DMS53 treated with DMSO at 0.1 percent for 48 hours (cell line): ENCODE measurements at regions not wholly inside any gene's neighbourhood (a gene's known extent, or its start where the extent isn't known, plus 50 kb on each side); places are given as distances from the start of the nearest gene placed in this dataset.

Experiments
- DNase-seq: peaks from one replicate; lab custom pipeline; 2025; ENCODE audit not compliant: unreplicated experiment; lab: John Stamatoyannopoulos, UW

DNA sequence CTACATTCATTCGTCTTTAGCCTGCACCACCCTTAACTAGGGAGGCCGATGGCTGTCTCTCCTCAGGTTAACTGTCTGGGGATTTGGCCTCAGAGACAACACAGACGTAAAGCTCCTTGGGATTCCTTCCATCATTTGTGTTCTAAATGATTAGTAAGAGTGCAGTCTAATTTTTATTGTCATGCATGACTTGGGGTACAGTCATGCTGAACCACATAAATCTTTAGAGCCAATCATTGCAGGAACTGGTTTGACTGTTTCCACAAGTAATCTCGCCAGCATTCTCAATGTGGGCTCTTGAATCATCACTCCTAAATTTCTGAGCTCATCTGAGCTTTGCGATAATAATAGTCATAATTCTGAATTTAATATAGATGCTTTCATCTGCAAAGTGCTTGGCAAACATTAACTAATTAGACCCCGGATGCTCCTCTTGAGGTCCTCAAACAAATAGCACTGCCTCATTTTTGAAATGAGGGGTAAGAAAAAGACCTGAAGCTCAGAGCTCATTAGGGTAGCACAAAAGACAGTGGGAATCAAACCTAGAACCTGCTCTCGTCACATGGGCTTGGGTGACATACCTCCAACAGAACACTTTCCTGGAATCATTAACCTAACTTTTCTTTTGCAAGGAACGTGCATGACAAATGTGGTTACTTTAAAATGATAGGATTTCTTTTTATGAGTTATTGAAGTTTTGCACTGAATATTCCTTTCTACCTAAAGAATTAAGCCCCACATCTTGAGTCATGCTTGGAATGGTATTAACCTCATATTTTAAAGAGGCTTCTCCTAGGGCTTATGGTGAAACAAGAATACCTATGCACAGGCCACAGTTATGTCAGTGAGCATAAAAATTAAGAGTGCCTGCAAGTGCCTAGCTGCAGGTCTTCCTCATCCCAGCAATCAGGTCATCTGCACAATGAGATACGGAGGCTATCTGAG lies 118.9 kb upstream of the NRP1 start:
- DNase-seq: no peak

DNA sequence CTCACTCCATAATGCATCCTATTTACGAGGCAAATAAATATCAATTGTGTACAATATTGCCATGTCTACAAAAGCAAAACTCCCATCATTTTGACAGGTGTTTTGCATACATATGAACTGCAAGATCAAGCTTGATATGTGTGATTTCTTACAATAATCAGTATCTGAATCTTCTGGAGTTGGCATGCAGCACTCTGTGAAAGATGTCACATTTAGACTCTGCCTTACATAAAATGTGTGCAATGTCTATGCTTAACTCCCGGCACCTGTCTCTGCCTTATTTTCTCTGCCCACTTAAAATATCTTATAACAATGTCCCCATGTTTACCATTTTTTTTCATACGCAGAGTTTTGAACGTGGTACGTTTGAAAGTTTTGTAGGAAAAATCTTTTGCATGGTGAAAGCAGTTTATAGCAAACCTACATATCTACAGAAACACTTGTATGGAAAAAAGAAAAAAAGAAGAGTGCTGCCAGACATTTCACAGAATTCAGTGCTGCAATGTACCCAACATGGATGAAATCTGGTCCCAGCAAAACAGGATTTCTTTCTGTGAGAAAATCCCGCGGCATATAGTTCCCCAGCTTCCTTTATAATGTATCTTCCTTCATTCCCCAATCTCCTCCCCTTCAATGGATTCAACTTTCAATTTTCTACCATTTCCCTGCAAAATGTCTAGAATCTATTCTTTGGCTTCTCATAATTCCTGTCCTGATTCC lies 114.1 kb upstream of the NRP1 start:
- DNase-seq: no peak

DNA sequence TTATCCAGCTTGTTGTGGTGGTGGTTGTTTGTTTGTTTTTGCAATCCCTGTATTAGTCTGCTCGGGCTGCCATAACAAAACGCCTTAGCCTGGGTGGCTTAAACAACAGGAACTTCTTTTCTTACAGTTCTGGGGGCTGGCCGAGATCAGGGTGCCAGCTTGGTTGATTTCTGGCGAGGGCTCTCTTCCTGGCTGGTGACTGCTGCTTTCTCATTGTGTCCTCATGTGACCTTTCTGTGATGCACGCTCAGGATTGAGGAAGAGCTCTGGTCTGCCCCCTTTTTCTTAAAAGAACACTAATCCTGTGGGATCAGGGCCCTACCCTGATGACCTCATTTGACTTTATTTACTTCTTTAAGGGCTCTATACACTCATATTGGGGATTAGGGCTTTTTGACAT lies 107.1 kb upstream of the NRP1 start:
- DNase-seq: no peak

DNA sequence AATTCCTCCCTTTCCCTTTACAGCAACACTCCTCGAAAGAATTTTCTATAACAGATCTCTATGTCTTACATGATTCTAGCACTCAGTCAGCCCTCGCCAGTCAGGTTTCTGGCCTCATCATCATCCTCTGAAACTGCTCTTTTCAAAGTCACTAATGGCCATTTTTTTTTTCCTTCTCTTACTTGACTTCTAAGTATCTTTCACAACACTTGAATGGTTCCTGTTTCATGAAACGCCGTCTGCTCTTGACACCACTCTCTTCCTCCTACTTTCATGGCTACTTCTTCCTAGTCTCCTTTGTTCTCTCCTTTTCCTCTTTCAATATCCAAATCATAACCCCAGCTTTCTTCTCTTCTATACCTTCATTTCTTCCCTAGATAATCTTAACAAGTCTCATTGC lies 100.5 kb upstream of the NRP1 start:
- no peak for DNase-seq

DNA sequence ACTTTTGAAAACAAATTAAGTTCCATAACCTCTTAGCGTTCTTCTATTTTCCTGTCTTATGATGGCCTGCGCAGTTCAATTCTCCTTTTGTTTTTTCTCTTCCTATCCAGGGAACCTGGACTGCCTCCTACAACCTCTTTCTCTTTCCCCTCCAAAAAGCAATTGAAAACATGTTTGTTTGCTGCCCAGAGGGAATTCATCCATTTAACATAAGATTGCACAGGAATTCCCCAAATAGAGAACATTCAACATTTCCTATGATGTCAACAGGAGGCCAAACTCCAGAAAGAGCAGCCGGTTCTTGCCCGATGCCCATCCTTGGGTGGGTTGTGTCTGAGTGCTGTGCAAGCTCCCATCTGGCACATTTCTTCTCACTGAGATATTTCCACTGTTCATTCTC lies 94.2 kb upstream of the NRP1 start:
- no peak for DNase-seq

DNA sequence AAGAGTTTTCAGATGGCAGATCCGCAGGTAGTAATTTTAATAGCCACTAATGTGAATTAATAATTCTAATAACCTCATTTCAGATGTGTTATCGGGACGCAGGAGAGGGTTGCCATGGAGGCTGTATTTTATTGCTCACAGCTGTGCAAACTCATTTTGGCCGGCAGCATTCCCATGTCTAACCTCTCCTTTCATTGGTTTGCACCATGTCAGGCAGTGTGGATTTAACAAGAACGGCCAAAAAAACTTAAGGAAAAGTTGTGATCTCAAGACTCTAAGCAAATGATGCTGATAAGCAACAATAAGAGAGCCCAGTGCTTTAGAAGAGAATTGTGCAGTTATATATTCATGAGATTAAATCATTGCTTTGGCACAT lies 88.7 kb upstream of the NRP1 start:
- DNase-seq: no peak

DNA sequence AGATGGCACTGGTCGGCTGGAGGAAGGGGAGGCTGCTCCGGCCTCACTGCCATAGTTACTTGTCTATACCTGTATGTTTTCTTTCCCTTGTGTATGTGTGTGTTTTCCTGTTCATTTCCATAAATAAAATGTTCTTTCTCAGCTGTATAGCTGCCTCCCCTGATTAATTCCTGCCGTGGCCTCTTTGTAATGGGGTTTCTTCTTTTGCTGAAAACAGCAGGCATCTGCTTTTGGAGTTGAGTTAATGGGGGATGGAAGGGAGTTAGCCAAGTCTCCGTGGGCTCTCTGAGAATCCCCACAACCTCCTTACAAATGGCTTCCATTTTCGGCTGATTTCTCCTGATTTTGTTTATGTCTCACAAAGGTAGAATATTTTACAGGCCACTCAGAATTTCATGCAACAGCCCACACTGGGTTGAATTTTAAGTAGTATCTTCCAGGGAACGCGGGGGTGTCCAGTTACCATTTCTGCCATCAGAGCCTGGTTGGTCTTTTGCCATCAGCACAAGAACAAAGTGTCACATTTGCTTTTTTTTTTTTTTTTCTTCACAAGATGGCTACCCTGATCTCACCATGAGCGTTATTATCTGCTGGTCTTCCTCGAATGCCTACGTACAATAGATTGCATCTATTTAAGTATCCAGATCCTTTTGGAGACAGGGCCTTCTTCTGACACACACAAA lies 88.1 kb upstream of the NRP1 start:
- no peak for DNase-seq

DNA sequence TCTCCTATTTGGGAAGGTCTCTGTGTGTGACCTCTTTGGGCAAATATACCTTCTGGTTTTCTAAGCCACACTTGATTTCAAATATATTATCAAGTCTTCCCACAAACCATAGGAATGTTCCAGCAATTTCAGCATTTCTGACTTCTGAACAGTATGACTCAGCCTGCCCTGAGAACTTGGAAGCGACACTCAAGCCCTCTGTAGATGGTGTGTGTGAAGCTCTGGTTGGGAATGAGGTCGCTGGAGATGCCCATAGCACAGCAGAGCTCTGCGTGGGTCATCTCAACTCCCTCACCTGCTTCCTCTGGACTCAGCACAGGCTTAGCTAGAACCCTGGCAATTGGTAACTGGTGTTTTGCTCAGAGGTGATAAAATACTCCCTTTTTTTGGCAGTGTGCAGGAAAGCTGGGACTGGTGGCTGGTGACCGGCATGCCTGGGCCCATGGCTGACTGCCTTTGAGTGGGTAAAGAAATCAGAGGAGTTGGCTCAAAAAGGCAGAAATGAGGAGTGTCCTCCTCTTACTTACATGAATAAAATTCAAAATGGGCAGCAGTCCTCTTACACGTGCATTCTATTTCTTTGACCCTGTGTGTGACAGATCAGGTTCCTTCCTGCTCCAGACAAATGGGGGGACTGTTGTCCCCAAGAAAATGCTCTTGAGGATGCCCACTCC lies 87.5 kb upstream of the NRP1 start:
- DNase-seq: no peak

DNA sequence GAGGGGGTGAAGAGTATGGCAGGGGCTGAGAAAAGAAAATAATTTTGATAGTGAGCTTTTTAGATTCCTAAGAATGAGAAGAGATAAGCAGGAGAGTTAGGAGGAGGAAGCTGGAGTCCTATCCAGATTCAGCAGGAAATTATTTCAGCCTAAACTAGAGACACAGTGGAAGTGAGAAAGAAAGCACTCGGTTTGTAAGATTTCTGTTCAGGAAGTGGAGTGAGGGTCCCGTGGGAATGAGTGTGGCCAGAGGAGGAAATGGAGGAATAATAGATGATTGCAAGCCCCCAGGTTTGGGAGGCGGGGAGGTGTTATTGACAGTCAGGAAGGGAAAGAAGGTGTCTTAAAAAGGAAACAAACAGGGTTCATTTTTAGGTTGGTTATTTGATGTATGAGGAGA lies 84.8 kb upstream of the NRP1 start:
- no peak for DNase-seq

DNA sequence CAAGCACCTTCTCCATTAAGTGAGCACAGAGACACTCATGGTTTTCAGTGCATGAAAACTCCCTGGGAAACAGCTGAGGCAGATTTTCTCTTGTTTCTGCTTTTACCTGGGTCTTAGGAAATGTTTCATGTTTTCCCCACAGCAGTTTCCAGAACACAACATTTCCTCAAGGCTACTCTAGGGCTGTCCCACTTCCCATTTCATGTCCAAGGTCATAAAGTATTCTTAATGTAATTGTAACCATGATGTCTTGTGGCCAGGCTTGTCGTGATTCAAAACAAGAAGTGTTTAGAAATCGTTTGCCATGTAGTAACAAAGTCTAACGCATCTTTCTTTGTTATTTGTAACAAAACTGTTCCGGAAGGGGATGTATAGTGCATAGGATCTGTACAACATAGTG lies 83.8 kb upstream of the NRP1 start:
- no peak for DNase-seq

DNA sequence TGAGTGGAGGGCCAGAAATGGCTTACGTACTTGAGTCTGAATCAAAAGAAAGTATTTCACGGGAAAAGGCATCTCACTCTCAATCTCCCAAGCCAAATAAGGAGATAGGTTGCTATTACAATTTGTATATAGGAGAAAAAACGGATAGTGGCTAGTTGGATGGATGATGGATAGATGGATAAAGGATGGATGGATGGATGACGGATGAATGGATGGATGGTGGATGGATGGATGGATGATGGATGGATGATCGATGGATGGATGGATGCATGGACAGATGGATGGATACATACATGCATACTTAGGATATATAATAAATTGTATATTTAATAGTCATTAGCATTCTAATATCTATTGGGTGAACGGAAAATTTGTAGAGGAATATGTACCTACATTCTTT lies 82.2 kb upstream of the NRP1 start:
- DNase-seq: no peak

DNA sequence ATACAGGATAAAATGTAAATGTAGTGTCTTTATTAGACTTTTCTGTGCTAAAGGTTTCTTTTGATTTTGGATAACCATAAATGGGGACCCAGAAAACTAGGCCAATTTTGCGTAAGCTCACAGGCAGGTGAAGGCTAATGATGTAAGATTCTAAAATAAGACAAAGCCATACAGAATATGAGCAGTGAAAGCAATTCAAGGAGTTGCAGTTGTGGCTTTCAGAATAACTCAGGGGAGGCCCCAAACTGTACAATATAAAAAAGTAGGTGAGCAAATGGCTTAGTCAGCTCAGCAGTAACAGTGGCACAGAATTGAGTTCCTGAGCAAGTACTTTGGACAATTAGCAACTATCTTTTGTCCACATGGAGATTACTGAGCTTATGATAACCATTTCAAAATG lies 81.7 kb upstream of the NRP1 start:
- DNase-seq: no peak

DNA sequence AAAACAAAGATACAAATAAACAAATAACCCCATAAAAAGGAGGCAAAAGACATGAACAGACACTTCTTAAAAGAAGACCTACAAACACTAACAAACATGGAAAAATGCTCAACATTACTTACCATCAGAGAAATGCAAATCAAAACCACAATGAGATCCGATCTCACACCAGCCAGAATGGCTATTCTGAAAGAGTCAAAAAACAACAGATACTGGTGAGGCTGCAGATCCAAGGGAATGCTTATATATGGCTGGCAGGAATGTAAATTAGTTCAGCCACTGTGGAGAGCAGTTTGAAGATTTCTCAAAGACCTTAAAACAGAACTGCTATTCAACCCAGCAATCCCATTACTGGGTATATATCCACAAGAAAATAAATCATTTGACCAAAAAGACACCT lies 80.4 kb upstream of the NRP1 start:
- no peak for DNase-seq

DNA sequence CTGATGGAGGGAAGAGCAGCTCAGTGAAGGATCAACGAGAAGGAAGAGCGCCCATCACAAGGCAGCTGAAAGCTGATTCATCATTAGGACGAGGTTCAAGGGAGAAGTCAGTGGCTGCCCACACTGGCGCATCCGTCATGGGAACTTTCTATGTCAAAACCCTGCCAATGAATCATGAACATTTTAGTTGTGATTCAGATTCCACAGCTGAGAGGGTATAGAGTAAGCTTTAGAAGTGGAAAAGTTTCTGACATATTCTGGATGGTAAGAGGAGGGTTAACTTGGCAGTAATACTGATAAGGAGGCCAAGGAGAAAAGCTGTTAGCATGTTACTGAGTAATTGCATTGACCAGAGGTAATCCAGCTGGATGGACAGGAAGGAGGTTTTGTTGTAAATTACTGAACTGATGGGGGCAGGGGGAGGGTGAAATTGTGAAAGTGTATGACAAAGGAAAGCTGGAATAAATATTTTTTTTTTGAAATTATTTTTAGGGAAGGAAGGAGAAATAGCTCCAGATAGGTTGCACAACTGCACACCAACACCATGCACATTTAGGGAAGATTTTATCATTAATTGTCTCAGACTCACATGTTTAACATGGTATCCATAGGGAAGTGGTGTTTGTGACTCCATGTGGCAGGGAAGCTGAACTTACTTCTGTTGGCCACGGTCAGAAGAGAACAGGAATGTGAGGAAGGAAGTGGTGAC lies 78.3 kb upstream of the NRP1 start:
- no peak for DNase-seq

DNA sequence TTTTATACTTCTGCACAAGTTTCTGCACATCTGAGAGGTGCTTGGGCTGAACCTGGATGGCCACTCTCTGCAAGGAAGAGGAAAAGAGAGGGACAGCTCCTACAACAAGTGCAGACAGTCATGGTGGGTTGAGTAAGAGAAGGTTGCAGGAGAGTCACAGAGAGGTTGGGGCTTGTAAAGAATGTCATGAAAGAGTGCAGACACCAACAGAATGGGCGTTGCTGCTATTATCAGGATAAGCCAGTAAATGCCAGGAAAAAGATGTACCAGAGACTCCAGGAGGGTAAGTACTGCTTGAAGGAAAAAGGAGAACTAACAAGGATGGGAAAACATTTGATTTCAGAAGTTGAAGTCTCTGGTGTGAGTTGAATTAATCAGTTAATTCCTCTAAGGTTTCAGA lies 77.8 kb upstream of the NRP1 start:
- no peak for DNase-seq

DNA sequence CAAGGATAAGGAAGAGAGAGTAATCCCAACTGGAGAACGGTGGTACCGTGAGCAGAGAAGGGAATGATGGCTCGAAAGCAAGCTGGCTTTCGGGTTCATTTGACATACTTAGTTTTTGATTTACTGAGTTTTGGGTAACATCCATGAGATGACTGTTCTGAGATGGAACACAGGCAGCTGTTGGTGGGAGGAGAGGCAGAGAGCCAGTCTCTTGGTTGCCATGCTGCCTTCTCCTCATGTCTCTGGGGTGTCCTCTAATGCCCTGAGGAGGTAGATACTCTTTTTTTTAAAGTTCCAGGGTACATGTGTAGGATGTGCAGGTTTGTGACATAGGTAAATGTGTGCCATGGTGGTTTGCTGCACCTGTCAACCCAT lies 76.4 kb upstream of the NRP1 start:
- DNase-seq: no peak

DNA sequence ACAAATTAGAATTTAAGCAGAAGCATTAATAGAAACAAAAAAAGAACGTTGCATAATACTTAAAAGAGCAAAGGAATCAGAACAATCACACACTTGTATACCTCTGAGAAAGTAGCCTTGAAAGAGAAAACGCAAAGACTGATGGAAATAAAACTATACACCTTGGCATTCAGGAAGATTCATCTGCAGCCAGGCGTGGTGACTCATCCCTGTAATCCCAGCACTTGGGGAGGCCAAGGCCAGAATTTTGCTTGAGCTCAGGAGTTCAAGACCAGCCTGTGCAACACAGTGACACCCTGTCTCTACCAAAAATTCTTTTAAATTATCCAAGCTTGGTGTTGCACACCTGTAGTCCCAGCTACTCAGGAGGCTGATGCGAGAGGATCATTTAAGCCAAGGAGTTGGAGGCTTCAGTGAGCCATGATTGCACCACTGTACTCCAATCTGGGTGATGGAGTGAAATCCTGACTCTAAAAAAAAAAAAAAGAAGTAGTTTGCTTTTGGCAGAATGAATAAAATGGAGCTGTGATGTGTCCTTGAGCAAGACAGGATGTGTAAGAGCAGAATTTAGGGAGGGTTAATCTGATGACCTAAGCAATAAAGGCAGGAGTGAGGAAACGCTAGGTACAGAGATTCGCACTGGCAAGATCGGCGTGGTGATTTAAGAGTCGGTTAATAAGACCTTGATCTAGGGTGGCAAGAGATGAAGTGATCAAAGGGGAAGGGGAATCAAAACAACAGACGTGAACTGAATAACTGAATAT lies 75.8 kb upstream of the NRP1 start:
- no peak for DNase-seq

DNA sequence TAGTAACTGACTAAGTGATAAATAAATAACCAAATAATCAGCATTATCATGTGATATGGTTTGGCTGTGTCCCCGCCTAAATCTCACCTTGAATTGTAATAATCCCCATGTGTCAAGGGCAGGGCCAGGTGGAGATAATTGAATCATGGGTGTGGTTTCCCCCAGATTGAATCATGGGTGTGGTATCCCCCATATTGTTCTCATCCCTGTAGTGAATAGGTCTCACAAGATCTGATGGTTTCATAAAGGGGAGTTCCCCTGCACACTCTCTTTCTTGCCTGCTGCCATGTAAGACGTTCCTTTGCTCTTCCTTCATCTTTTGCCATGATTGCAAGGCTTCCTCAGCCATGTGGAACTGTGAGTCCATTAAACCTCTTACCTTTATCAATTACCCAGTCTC lies 72.1 kb upstream of the NRP1 start:
- no peak for DNase-seq

DNA sequence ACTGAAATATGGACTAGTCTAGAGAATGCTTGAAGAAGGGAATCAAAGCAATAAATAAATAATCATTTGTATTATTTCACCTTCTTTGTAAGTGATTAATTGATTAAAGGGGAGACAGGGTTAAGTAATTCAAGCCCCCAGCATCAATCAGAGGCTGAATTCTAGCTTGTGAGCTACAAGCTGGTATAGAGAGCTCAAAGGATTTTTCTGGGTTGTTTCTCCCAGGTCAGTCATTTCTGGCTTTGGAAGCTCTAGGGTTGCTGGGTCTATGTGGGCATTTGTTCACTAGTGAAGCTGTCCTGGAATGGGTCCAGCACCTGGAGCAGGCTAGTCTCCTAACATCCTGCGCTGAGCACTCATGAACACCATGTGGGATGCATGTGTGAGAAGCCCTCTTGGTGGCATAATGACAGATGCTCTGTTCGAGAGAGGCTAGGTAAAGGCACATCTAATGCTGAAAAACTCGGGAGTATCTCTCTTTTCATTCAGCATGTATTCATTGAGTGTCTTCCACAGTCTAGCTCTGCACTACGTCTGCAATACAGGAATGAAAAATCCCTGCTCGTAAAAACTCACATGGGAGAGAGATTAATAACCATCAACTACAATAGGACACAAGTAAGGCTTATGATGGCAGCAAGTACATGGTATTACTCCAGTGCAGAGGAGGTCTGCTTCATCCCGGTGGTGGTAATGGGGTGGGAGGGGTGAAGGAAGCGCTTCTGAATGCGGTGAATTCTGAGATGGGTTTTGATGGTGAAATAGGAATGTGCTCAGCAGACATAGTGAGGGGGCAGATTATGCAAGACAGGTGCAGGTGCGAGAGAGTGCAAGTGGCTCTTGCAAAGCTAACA lies 68.0 kb upstream of the NRP1 start:
- no peak for DNase-seq
